Endothelial cell of umbilical vein (primary cell): ENCODE measurements at regions not wholly inside any gene's neighbourhood (a gene's known extent, or its start where the extent isn't known, plus 50 kb on each side); places are given as distances from the start of the nearest gene placed in this dataset.

ENCODE experiments used
- CTCF ChIP-seq, 2 donors: IDR thresholded peaks; 1 replicate in 1 of 2; 2 replicates in 1 of 2; pipeline ENCODE4 v1.5.1; 2011; ENCODE audit warnings: low read length in 2 of 2, mild to moderate bottlenecking in 2 of 2, moderate library complexity in 2 of 2, control low read depth in 1 of 2, inconsistent platforms in 1 of 2, low read depth in 1 of 2; ENCODE audit not compliant: insufficient read depth in 1 of 2; ENCODE audit errors: extremely low read depth in 1 of 2
- EZH2 ChIP-seq: IDR thresholded peaks from 2 replicates; pipeline ENCODE4 v1.6.1; 2012; ENCODE audit warnings: borderline replicate concordance, low read depth, mild to moderate bottlenecking, moderate library complexity, low read length, inconsistent platforms; ENCODE audit not compliant: severe bottlenecking
- POLR2AphosphoS5 ChIP-seq: IDR thresholded peaks from 2 replicates; pipeline ENCODE4 v1.6.1; 2012; ENCODE audit warnings: low read depth, mild to moderate bottlenecking, control low read depth, low read length, moderate library complexity; ENCODE audit not compliant: insufficient read depth

GRCh38 chr4:25536564-25537320 is 118.9 kb upstream of the SLC34A2 start:
- TF ChIP-seq EZH2: no peak
- TF ChIP-seq CTCF (IDR thresholded peaks at IDR 0.05; ENCODE audit: extremely low read depth in 1 of 2, insufficient read depth in 1 of 2, low read depth in 1 of 2, low read length in 2 of 2): no peak
- no peak for TF ChIP-seq POLR2AphosphoS5
